Transverse colon (tissue), 4 donors: ENCODE measurements at regions not wholly inside any gene's neighbourhood (a gene's known extent, or its start where the extent isn't known, plus 50 kb on each side); places are given as distances from the start of the nearest gene placed in this dataset.

Experiments
- DNase-seq: peaks from one replicate; pipeline ENCODE4 v3.0.0-alpha.2; 2019
- H3K27ac ChIP-seq, 4 donors: fragments of 200-600 bp; sonication (generic); 2 replicates each; pipeline ENCODE4 v1.5.1; 2016 to 2018; ENCODE audit warnings: inconsistent platforms in 4 of 4
- H3K27me3 ChIP-seq: fragments of 200-600 bp; sonication (generic); 2 replicates; pipeline ENCODE4 v1.5.1; 2017; ENCODE audit warnings: inconsistent platforms
- H3K36me3 ChIP-seq, 4 donors: fragments of 200-600 bp; sonication (generic); 2 replicates each; pipeline ENCODE4 v1.5.1; 2017 to 2019; ENCODE audit warnings: inconsistent platforms in 4 of 4
- H3K4me1 ChIP-seq, 4 donors: fragments of 200-600 bp; sonication (generic); 2 replicates each; pipeline ENCODE4 v1.5.1; 2017 to 2020; ENCODE audit warnings: inconsistent platforms in 4 of 4
- H3K4me3 ChIP-seq, 4 donors: fragments of 200-600 bp; sonication (generic); 1 replicate in 1 of 4; 2 replicates in 3 of 4; pipeline versions ENCODE4 v1.5.1 to v1.6.1; 2017 to 2019; ENCODE audit warnings: inconsistent platforms in 4 of 4
- H3K9me3 ChIP-seq, 2 donors: fragments of 200-600 bp; sonication (generic); 2 replicates each; pipeline ENCODE4 v1.5.1; 2017 to 2019; ENCODE audit warnings: inconsistent platforms in 2 of 2
- EP300 ChIP-seq: sonication (generic); formaldehyde crosslinking; IDR thresholded peaks from one replicate; pipeline ENCODE4 v1.6.1; 2017; ENCODE audit warnings: antibody characterized with exemption, low read depth
- POLR2A ChIP-seq: fragments of 450-650 bp; IDR thresholded peaks from one replicate; pipeline ENCODE4 v1.6.1; 2016; ENCODE audit warnings: antibody characterized with exemption, mild to moderate bottlenecking, moderate library complexity
- POLR2AphosphoS5 ChIP-seq, 3 donors: sonication (generic); formaldehyde crosslinking; IDR thresholded peaks; one replicate each; pipeline ENCODE4 v1.6.1; 2016; ENCODE audit warnings: antibody characterized with exemption in 3 of 3
- WGBS, 2 donors: methylation state at CpG; one replicate each; pipeline ENCODE4 v1.1.5; 2018; ENCODE audit warnings: low coverage in 1 of 2; 5-methylcytosine and 5-hydroxymethylcytosine counted together
- in situ Hi-C, 4 donors: fragments of 200-750 bp; cut with MboI; loops; one replicate each; pipeline versions ENCODE4 v1.15.0 to v1.15.1; 2017; ENCODE audit warnings: low sequenced_read_pairs in 3 of 4, low pct_ligation_motif_present in 1 of 4, low pct_unique_long_range_greater_than_20kb in 1 of 4
- intact Hi-C: fragments of 100-400 bp; cut with DNase I; formaldehyde crosslinking; loops from one replicate; pipeline ENCODE4 v1.15.1; 2023; ENCODE audit warnings: low total_unique reads
- TF ChIP-seq, protein P1 (sequence below), 5 experiments: fragments of 200-600 bp in 3 of 5; fragments of 450-650 bp in 2 of 5; sonication (generic) in 3 of 5; IDR thresholded peaks; 1 replicate in 2 of 5; 2 replicates in 3 of 5; pipeline ENCODE4 v1.5.1; 2016 to 2017; ENCODE audit warnings: antibody characterized with exemption in 5 of 5, inconsistent platforms in 3 of 5, mild to moderate bottlenecking in 2 of 5, moderate library complexity in 1 of 5

DNA sequence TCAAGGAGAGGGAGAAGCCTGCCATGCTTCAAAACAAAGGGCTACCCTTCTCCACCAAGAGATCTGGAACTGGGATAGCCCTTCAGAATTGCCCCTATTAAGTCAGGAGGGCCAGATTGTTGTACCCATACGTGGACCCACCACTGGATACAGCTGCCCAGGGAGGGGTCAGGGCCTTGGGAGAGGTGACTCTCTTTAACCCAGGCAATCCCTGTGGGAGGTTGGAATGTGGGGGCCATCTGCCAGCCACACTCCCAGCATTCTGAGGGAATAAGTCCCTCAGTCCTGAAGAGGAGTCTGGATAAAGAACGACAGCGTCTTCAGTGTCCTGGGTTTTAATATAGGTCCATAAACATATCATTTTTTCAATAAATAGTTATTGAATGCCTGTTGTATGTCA lies 588.2 kb upstream of the TENM4 start:
- no peaks in the 10 kb centered on the region for H3K27me3 ChIP-seq
- no peaks in the 10 kb centered on the region for H3K9me3 ChIP-seq
- WGBS, 2 donors = 50 to 64% methylated on average over 2 to 3 of the region's 3 CpGs
- no peaks in the 10 kb centered on the region for H3K36me3 ChIP-seq
- no peak overlapping the region for H3K27ac ChIP-seq
- no peak overlapping the region for H3K4me3 ChIP-seq
- peaks cover 0 to 15% (median 0%) of the 10 kb centered on the region in 4 donors for H3K4me1 ChIP-seq
- in situ Hi-C loops (no loop called here), intact Hi-C loops (no loop called here)
- TF ChIP-seq EP300 (no peak), POLR2A (no peak), POLR2AphosphoS5 (IDR thresholded peaks at IDR 0.05) (no peak)
- TF ChIP-seq, protein P1, sequence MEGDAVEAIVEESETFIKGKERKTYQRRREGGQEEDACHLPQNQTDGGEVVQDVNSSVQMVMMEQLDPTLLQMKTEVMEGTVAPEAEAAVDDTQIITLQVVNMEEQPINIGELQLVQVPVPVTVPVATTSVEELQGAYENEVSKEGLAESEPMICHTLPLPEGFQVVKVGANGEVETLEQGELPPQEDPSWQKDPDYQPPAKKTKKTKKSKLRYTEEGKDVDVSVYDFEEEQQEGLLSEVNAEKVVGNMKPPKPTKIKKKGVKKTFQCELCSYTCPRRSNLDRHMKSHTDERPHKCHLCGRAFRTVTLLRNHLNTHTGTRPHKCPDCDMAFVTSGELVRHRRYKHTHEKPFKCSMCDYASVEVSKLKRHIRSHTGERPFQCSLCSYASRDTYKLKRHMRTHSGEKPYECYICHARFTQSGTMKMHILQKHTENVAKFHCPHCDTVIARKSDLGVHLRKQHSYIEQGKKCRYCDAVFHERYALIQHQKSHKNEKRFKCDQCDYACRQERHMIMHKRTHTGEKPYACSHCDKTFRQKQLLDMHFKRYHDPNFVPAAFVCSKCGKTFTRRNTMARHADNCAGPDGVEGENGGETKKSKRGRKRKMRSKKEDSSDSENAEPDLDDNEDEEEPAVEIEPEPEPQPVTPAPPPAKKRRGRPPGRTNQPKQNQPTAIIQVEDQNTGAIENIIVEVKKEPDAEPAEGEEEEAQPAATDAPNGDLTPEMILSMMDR (IDR thresholded peaks at IDR 0.05) = no peak
- no peak for DNase-seq

DNA sequence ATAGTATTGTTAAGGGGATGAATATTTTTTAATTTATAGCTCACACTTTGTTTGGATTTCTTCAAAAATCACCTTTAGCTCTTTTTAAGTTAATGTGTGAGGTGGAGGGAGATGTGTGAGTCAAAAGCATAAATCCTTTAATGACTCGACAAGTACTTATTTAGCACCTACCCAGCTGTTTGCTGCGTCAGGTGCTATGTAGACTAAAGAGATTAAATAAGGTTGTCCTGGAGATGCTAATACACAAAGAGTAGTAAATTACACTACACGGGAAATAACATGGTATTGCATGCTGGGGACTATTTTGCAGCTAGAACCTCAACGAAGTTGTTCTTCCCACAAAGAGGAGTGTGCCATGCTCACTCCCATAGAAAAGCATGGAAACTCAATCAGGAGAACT lies 583.3 kb upstream of the TENM4 start:
- in situ Hi-C loops = no loop called here
- intact Hi-C loops = no loop called here
- 73 to 85% methylated on average over 3 to 4 of the region's 4 CpGs for WGBS, 2 donors
- Histone ChIP-seq H3K27me3 (no peaks in the 10 kb centered on the region), H3K27ac (no peak overlapping the region), H3K4me3 (no peak overlapping the region), H3K36me3 (no peaks in the 10 kb centered on the region), H3K4me1 (no peaks in the 10 kb centered on the region), H3K9me3 (no peaks in the 10 kb centered on the region)
- TF ChIP-seq POLR2AphosphoS5 (IDR thresholded peaks at IDR 0.05) = no peak
- TF ChIP-seq POLR2A = no peak
- TF ChIP-seq, protein P1 (IDR thresholded peaks at IDR 0.05) = no peak
- TF ChIP-seq EP300 = no peak
- DNase-seq = no peak

DNA sequence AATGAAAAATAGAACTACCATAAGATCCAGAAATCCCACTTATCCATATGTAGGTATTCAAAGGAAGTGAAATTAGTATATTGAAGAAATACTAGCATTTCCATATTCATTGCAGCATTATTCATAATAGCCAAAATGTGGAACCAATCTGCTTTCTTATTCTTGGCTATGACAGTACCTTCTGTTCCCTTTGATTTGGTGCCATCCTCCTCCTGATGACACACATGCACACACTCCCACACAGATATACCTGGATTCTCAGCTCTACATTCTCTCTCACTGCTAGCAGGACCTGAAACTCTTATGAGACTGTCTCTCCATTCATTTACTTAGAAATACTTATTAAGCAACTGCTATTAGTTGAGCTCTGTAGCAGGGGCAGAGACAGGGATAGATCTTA lies 582.6 kb upstream of the TENM4 start:
- H3K4me1 ChIP-seq = no peaks in the 10 kb centered on the region
- TF ChIP-seq EP300 (no peak), POLR2A (no peak)
- TF ChIP-seq, protein P1 (IDR thresholded peaks at IDR 0.05) = no peak
- H3K27me3 ChIP-seq = no peaks in the 10 kb centered on the region
- H3K9me3 ChIP-seq = no peaks in the 10 kb centered on the region
- intact Hi-C loops = no loop called here
- H3K4me3 ChIP-seq = no peak overlapping the region
- in situ Hi-C loops = no loop called here
- DNase-seq = no peak
- no peak overlapping the region for H3K27ac ChIP-seq
- H3K36me3 ChIP-seq = no peaks in the 10 kb centered on the region

DNA sequence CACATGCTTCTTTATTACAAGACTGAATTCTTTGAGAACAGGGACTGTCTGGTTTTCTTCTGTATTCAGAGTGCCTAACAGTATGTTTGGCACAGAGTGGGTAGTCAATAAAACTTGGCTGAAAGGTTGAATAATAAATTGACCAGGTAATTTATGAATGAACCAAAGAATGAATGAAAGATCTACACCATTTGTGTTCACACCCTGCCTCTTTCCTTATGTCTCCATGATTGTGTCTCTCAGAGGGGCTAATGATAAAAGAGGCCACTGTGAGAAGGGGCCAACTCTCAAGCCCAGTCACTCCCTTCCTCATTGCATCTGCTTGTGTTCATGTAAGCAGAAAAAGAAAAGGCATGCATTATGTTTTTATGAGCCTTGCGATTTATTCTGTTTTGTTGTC lies 569.7 kb upstream of the TENM4 start:
- no peak for DNase-seq
- Histone ChIP-seq H3K4me1 (no peaks in the 10 kb centered on the region), H3K9me3 (peaks cover 0 to 5% of the 10 kb centered on the region in 2 donors), H3K36me3 (no peaks in the 10 kb centered on the region), H3K4me3 (no peak overlapping the region), H3K27ac (no peak overlapping the region), H3K27me3 (no peaks in the 10 kb centered on the region)
- in situ Hi-C loops (no loop called here), intact Hi-C loops (no loop called here)
- TF ChIP-seq, protein P1 (IDR thresholded peaks at IDR 0.05) = no peak
- TF ChIP-seq EP300 (no peak), POLR2A (no peak), POLR2AphosphoS5 (IDR thresholded peaks at IDR 0.05) (no peak)
- 45 to 50% methylated on average over 1 of the region's 1 CpG for WGBS, 2 donors
